ENCODE measurements at regions not wholly inside any gene's neighbourhood (a gene's known extent, or its start where the extent isn't known, plus 50 kb on each side); places are given as distances from the start of the nearest gene placed in this dataset.

DNA sequence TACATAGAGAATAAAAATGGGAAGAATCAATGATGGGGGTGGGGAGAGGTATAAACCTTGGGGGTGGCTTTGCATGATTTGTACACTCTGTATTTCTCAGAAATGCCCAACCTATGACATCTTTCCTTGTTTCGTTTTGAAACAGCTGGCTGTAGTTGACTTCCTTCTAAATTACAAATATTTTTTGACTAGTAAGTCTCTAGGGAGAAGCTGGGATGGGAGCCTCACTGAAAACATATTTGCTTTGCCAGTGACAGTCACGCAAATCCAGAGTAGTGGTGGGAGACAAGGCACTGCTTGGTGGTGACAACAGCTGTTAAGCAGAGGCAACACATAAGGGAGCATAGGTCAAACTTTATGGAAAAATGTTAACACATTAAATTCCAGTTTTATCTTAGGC lies 440.5 kb downstream of the SEMA3D start (continued):
- TF ChIP-seq ELK1 (IDR thresholded peaks at IDR 0.05; ENCODE audit: low read depth, low read length): no peak
- TF ChIP-seq ESRRA (IDR thresholded peaks at IDR 0.05; ENCODE audit: low read length): no peak
- TF ChIP-seq GABPA (IDR thresholded peaks at IDR 0.05; ENCODE audit: low read depth): no peak
- TF ChIP-seq SIN3A (IDR thresholded peaks at IDR 0.05; ENCODE audit: low read depth, low read length): no peak

DNA sequence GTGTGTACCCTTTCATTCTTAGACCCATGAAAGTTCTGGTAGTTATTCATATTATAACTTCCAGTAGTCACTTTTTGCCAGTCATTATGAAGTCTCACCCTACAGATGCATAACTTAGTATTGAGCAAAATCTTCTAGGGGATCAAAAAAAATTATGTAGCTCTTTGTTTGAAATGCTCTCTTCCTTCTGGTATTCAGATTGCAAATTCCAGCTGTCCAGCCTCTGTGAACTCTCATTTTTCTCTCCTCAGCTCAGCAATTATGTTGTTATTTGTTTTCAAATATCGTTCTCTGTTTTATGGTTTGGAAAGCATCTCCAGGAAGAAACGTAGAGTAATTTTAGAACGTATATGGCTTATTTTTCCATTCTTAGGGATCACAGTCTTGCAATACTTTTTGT lies 442.5 kb downstream of the SEMA3D start:
- Histone ChIP-seq H3K36me3 (ENCODE audit: control insufficient read depth in 2 of 2, insufficient read depth in 2 of 2, low read length in 1 of 2) (no peaks in the 10 kb centered on the region), H3K9ac (ENCODE audit: control insufficient read depth, insufficient read depth, low read length) (no peak overlapping the region), H3K9me3 (replicated peaks; ENCODE audit: control insufficient read depth, insufficient read depth, low read length) (no peaks in the 10 kb centered on the region), H4K20me1 (ENCODE audit: control insufficient read depth, insufficient read depth) (no peaks in the 10 kb centered on the region), H2AFZ (ENCODE audit: control insufficient read depth, low read depth, low read length) (no peak overlapping the region), H3K79me2 (ENCODE audit: control insufficient read depth, insufficient read depth, low read length) (no peaks in the 10 kb centered on the region), H3K4me2 (ENCODE audit: control insufficient read depth, insufficient read depth) (no peak overlapping the region), H3K27ac (ENCODE audit: control insufficient read depth, insufficient read depth) (no peak overlapping the region), H3K4me1 (ENCODE audit: control insufficient read depth, insufficient read depth, low read length) (no peaks in the 10 kb centered on the region), H3K27me3 (replicated peaks in 1 of 2; ENCODE audit: control insufficient read depth in 2 of 2, insufficient read depth in 2 of 2, low read length in 1 of 2) (no peaks in the 10 kb centered on the region), H3K4me3 (no peak overlapping the region)
- intact Hi-C loops (cut with micrococcal nuclease; ENCODE audit: unreplicated experiment) (no loop called here), in situ Hi-C loops (cut with MboI) (no loop called here)
- ChIA-PET CTCF (no interaction called here), POLR2A (no interaction called here), SMC1A (ENCODE audit: uncharacterized antibody, unreplicated experiment) (no interaction called here), RAD21 (ENCODE audit: unreplicated experiment) (no interaction called here)
- WGBS (ENCODE audit: insufficient coverage, insufficient replicate concordance, low lambda C conversion rate, missing lambda C conversion rate): 0% methylated on average over 3 of the region's 3 CpGs
- FAIRE-seq (no peak), DNase-seq (ENCODE audit: low read depth, low spot score) (no peak), ATAC-seq (no peak)
- BruUV-seq (replicated peaks): no TSS peak
- TF ChIP-seq WRNIP1 (IDR thresholded peaks at IDR 0.05; ENCODE audit: borderline replicate concordance, low read depth, low read length): no peak
- TF ChIP-seq, protein P1, sequence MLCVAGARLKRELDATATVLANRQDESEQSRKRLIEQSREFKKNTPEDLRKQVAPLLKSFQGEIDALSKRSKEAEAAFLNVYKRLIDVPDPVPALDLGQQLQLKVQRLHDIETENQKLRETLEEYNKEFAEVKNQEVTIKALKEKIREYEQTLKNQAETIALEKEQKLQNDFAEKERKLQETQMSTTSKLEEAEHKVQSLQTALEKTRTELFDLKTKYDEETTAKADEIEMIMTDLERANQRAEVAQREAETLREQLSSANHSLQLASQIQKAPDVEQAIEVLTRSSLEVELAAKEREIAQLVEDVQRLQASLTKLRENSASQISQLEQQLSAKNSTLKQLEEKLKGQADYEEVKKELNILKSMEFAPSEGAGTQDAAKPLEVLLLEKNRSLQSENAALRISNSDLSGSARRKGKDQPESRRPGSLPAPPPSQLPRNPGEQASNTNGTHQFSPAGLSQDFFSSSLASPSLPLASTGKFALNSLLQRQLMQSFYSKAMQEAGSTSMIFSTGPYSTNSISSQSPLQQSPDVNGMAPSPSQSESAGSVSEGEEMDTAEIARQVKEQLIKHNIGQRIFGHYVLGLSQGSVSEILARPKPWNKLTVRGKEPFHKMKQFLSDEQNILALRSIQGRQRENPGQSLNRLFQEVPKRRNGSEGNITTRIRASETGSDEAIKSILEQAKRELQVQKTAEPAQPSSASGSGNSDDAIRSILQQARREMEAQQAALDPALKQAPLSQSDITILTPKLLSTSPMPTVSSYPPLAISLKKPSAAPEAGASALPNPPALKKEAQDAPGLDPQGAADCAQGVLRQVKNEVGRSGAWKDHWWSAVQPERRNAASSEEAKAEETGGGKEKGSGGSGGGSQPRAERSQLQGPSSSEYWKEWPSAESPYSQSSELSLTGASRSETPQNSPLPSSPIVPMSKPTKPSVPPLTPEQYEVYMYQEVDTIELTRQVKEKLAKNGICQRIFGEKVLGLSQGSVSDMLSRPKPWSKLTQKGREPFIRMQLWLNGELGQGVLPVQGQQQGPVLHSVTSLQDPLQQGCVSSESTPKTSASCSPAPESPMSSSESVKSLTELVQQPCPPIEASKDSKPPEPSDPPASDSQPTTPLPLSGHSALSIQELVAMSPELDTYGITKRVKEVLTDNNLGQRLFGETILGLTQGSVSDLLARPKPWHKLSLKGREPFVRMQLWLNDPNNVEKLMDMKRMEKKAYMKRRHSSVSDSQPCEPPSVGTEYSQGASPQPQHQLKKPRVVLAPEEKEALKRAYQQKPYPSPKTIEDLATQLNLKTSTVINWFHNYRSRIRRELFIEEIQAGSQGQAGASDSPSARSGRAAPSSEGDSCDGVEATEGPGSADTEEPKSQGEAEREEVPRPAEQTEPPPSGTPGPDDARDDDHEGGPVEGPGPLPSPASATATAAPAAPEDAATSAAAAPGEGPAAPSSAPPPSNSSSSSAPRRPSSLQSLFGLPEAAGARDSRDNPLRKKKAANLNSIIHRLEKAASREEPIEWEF (IDR thresholded peaks at IDR 0.05; ENCODE audit: insufficient replicate concordance, low read depth, low read length): no peak
- TF ChIP-seq MEF2A (IDR thresholded peaks at IDR 0.05; ENCODE audit: insufficient read depth, low read depth, low read length): no peak
- no peak for TF ChIP-seq TCF12 (IDR thresholded peaks at IDR 0.05; ENCODE audit: low read depth, low read length)
- no peak for TF ChIP-seq DPF2 (IDR thresholded peaks at IDR 0.05)
- no peak for TF ChIP-seq GATAD2B (conservative IDR thresholded peaks at IDR 0.05; ENCODE audit: low read depth)
- no peak for TF ChIP-seq HDAC2 (IDR thresholded peaks at IDR 0.05)
- TF ChIP-seq ZSCAN29 (IDR thresholded peaks at IDR 0.05): no peak

Data from GM12878 (cell line).